ENCODE measurements at regions not wholly inside any gene's neighbourhood (a gene's known extent, or its start where the extent isn't known, plus 50 kb on each side); places are given as distances from the start of the nearest gene placed in this dataset.

- no peak overlapping the region for H3K27ac ChIP-seq
- TF ChIP-seq CTCF (conservative IDR thresholded peaks at IDR 0.05): no peak
Measured at GRCh38 chr6:4322134-4322845, 186.9 kb upstream of the ECI2 start.

DNA sequence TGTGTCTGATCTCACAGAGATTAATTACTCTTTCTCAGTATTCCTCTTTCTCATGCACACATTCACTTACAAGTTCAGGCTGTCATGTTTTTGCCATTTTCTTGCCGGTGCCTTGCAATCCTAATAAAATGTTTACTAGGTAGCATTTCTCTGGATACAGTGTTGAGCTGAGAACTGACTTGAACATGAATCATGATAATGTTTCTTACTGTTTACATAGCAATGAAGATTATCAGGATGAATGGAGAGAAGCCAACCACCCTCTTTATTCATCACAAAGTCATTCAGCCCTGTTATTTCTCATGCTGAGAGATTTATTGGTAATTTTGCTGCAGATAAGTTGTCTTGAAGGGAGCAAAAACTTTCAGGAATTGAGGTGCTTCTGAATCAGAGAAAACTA, 185.5 kb upstream of the ECI2 start:
- no peak for TF ChIP-seq CTCF (conservative IDR thresholded peaks at IDR 0.05)
- peak overlapping the region; percentile 75 for H3K27ac ChIP-seq

DNA sequence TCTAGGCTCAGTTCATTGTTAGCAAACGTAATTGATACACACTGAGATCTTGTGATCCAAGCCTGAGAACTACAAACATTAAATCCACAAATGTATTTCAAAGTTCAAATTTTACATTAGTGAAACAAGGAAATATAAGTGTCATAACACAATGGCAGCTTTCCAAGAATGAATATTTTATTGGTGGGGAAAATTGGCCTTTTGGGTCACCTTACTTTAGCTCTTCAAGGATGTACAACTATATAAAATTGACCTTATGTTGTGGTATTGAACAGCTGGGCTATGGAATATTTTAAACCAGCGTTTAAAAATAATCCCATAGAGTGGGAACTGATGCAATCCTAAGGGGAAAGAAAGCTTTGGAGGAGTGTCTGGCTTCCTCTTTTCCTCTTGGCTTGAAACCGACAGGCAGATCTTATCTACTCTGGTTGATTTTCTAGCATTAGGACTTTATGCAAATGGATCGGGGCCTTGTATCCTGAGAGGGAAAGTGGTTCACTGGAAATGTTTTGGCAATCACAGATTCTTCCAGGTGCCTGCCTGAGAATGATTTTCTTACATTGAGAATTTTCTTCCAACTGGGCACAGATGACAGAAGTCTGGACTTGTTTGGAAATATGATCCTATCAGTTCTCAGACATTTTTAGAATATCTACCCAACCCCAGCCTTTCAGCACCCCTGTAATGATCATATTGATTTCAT, 184.8 kb upstream of the ECI2 start:
- TF ChIP-seq CTCF (conservative IDR thresholded peaks at IDR 0.05): no peak
- peak overlapping the region; percentile 75 for H3K27ac ChIP-seq

DNA sequence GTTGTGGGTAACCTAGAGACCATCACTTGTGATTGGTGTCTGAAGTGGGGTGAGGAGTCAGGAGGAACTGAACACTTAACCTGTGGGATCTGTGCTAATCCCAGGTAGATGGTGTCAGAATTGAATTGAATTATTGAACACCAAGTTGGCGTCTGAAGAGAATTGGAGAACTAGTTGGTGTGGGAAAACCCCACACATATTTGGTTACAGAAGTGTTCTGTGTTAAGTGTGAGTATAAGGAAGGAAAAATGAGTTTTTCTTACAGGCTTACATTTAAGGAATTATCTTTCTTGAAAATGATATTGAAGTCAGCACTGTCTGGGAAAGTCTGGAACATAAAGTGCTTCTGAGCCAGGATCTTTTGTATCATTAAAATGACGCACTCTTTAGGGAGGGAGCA, 182.9 kb upstream of the ECI2 start:
- H3K27ac ChIP-seq: no peak overlapping the region
- no peak for TF ChIP-seq CTCF (conservative IDR thresholded peaks at IDR 0.05)

GRCh38 chr6:4316867-4317400, 181.6 kb upstream of the ECI2 start:
- TF ChIP-seq CTCF (conservative IDR thresholded peaks at IDR 0.05): no peak
- H3K27ac ChIP-seq: peak overlapping the region; percentile 48

DNA sequence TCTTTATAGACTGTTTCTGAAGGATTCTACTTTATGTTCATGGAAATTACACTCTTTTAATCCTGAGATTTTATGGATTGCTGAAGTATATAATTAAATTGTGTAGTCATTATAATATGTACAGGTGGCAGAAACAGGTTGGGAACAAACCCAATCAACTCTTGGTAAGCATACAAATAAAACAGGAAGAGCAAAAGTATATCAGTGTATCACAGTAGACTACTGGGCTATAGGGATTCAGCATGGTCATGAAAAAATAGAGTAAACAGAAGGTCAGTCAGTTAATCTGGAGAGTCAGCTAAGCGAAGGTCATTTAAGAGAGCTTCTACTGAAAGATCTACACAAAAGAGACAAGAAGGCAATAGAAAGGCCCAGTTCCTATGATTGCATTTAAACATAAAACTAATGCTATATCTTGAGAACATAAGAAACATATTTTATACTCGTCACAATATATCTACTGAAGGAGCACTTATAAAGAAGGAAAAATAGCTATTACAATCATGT, 178.9 kb upstream of the ECI2 start:
- no peak overlapping the region; the same call in 1 of the 2 replicates for H3K27ac ChIP-seq
- TF ChIP-seq CTCF (conservative IDR thresholded peaks at IDR 0.05): no peak

- peak overlapping the region; percentile 21; the same call in 1 of the 2 replicates for H3K27ac ChIP-seq
- peak; percentile 51 for TF ChIP-seq CTCF (conservative IDR thresholded peaks at IDR 0.05)
Measured at GRCh38 chr6:4313044-4313686, 177.8 kb upstream of the ECI2 start.

Measured in VCaP (cell line).